GM12892 (cell line): ENCODE measurements at regions not wholly inside any gene's neighbourhood (a gene's known extent, or its start where the extent isn't known, plus 50 kb on each side); places are given as distances from the start of the nearest gene placed in this dataset.

Source experiments
- POLR2A ChIP-seq: IDR thresholded peaks from 2 replicates; pipeline ENCODE4 v1.6.1; 2011; ENCODE audit warnings: low read depth, low read length, control low read depth
- POLR2AphosphoS5 ChIP-seq: IDR thresholded peaks from 2 replicates; pipeline ENCODE4 v1.6.1; 2011; ENCODE audit warnings: low read depth, low read length, control low read depth
- TAF1 ChIP-seq: IDR thresholded peaks from 2 replicates; pipeline ENCODE4 v1.6.1; 2011; ENCODE audit warnings: low read depth, mild to moderate bottlenecking, control low read depth, low read length, borderline replicate concordance

DNA sequence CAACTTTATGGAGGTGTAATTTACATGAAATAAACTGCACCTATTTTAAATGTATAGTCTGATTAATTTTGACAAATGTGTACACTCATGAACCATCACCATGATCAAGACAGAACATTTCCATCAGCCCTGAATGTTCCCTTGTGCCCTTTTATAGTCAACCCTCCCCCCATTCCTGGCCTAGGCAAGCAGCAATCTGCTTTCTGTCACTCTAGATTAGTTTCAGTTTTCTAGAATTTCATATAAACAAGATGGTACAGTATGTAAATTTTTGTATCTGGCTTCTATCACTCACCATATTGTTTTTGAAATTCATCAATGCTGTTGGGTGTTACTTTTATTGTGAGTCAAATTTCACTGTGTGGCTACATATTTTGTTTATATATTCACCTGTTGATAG, 234.2 kb upstream of the RPS6KA3 start:
- TF ChIP-seq POLR2A (no peak), POLR2AphosphoS5 (no peak), TAF1 (no peak)
